ENCODE measurements at regions not wholly inside any gene's neighbourhood (a gene's known extent, or its start where the extent isn't known, plus 50 kb on each side); places are given as distances from the start of the nearest gene placed in this dataset.
A peak's percentile ranks its signal among the peaks of the same experiment; 100 is the strongest.
"Not testable (repeated sequence)": the region's sequence is repeated elsewhere in the genome, so short reads cannot be mapped to it uniquely, and the experiment has no call there.

DNA sequence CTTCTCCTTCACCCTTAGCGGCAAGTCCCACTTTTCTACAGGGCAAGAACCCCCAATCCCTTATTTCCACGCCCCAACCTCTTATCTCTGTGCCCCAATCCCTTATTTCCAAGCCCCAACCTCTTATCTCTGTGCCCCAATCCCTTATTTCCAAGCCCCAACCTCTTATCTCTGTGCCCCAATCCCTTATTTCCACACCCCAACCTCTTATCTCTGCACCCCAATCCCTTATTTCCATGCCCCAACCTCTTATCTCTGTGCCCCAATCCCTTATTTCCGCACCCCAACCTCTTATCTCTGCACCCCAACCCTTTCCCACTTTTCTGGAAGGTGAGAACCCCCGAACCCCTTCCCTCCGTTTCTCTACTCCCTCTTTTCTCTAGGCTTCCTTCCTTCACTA is 116.1 kb upstream of the GJE1 start:
- not testable (repeated sequence) for DNase-seq

DNA sequence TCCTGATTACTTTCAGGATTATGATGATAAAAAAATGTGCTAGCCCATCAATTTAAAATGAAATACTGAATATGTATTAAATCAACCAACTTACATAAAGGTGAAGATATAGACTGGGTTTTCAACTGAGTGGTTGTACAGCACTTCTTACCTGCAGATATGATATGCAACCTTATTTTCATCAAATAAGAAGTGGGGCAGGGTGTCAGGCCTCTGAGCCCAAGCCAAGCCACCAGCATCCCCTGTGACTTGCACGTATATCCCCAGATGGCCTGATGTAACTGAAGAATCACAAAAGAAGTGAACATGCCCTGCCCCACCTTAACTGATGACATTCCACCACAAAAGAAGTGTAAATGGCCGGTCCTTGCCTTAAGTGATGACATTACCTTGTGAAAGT is 117.3 kb upstream of the GJE1 start:
- not testable (repeated sequence) for DNase-seq

GRCh38 chr6:142015011-142015410 is 117.7 kb upstream of the GJE1 start:
- peak; percentile 24 for DNase-seq

DNA sequence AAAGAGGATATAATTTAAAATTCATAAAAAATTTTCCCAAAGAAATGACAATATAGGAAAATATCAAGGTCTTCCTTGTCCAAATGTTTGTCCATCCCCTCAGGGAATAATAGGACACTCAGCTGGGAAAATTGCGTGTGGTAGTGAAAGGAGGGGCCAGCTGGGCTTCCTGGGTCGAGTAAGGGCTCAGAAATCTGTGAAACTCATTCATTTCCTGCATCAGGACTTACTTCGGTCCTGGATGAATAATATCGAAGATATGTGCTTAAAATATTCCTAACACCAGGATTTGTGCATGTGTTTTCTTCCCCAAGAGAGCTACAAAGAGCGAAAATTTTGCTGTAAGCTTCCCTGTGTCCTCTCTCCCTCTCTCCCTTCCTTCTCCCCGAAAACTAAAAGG is 118.2 kb upstream of the GJE1 start:
- DNase-seq: peak; percentile 97

DNA sequence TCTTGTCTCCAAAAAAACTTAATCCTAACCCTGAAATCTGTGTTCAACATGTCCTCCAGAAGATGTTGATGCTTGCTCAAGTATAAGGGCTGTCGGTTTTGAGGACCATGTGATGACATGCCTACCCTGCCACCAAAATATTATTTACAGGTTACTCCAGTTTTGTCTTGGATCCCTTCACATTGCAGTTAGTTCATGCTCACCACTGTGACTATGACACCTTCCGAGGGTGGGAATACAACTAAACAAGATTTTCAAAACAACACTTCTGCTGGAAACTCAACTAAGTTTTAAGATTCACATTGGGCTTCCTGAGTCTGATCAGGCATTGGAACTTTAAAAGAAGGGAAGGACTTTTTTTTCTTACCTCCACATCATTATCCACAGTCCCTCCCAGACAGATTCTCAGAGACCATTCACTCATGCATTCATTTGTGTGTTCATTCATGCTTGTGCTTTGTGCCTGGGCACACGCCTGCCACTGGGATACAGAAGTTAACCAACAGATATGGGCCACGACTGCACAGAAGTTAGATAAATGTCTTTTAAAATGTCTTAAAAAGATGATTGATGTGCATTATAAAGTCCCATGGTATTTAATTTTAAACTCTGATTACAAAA is 118.7 kb upstream of the GJE1 start:
- DNase-seq: peak; percentile 30

DNA sequence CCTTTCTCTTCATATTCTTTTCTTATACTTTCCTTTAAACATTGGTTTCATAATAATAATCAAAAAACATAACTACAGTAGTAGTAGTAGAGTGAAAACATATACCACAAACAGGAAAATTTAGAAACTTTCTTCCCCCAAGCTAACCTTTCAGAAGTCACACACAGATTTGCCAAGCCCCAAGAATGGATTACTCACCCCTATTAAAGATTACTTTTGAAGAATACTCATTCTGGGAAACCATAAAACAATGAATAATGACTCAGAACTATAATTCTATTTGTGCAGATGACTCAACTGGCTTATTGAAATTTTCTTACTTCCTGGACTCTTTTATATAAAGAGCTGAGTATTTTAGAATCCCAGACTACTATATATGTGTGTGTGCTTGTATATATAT is 119.4 kb upstream of the GJE1 start:
- peak; percentile 95 for DNase-seq

DNA sequence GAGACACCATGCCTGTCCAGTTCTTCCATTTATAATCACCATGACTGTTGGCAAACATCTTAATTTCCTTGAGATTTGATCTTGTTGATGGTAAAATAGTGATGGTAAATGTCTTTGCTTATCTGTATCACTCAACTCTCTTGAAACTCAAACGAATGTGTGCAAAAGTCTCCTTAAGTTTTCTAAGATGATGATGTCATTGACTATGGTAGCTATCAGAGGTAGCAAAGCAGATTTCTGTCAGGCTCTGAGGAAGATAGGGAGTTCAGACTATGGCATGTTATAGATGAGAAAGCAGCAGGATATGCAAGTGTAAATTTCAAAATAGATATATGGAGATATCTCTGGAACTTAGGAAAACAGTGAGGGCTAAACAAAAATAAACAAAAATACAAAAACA is 121.0 kb upstream of the GJE1 start:
- no peak for DNase-seq

- peak; percentile 51 for DNase-seq
These were observed 121.6 kb upstream of the GJE1 start for GRCh38 chr6:142011156-142011555.

- peak; percentile 93 for DNase-seq
These were observed 123.1 kb upstream of the GJE1 start for GRCh38 chr6:142009647-142010046.

DNA sequence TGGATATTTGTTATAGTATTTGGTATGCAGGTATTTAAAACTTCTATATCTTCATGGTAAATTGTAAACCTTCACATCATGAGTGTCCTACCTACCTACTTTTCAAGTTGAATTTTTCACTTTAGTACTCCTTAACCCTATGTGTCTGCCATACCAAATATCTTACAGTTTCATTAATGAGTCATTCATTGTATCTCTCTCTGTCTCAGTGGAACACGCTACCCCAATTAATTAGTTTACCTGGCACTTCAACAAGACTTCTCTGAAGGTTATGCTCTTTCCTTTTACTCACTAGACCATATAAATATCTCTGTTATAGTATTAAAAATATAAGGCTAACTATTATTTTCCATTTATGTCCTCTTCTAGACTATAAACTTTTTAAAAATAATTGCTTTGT is 123.9 kb upstream of the GJE1 start:
- no peak for DNase-seq

DNA sequence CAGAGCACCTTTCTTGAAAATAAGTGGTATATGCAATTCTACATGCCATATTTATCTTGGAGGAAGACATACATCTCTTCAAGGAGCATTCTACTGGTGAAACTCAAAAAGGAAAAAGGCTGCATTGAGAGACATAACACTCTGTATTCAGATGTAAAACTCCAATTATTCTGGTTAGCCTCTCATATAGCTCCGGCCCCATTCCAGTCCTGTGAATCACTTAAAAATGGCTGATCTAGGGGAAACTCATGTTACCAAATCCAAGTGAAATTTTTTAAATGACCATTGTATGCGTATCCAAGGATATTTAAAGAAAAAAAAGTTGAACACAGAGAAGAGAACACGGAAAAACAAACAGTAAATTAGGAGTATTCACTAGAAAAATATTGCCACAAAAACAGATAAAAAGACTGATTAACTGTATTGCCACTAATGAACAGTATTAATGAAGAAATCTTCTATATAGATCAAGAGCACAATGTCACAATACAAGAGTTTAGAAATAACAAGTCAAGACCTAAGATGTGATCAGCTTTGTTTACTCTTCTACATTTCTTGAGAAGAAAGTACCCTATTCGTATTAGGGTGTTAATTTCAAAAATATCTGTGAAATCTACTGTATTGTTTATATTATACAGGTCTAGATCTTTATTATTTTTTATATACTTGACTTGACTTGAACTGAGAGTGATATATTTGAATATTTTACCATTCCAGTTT is 124.5 kb upstream of the GJE1 start:
- peak; percentile 30 for DNase-seq

- DNase-seq: no peak
These were observed 127.7 kb upstream of the GJE1 start for GRCh38 chr6:142005021-142005420.

GRCh38 chr6:142002825-142003405 is 129.8 kb upstream of the GJE1 start:
- DNase-seq: no peak

GRCh38 chr6:141996823-141997222 is 135.9 kb upstream of the GJE1 start:
- no peak for DNase-seq

- DNase-seq: no peak
These were observed 140.6 kb upstream of the GJE1 start for GRCh38 chr6:141992109-141992508.

DNA sequence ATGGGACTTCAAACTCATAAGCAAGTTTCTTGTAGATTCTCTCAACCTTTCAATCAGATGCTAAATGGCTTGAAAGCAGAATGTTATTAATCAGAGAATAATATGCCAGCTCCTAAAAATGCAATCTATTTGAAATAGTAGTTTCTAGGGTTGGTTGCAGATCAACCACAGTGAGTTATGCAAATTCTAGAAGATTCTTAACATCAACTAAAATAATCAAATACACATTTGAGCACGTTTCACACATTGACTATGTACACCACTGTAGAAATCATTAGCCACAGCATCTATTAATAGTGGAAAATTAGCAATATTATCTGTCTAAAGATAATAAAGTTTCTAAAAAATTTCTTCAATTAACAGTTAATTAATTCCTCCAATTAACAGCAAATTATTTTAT is 141.9 kb upstream of the GJE1 start:
- DNase-seq: no peak

- no peak for DNase-seq
These were observed 143.1 kb upstream of the GJE1 start for GRCh38 chr6:141989706-141989959.

- DNase-seq: peak; percentile 81
These were observed 143.6 kb upstream of the GJE1 start for GRCh38 chr6:141988954-141989705.

DNA sequence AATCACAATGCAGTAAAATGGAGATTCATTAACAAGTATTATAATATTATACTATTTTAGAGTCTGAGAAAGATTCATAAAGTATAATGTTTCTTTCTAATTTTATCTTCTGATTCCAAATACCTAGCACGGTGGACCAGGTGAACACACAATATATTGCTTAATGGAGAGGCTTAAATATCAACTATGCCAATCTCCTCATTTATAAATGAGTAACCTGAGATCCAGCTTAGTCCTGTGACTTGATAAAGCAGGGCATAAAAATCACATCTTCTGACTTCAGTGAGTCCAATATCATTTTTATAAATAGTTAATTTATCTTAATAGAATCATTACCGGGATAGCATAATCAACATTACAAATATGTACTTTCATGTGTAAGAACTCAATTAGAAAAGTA is 144.4 kb upstream of the GJE1 start:
- DNase-seq: no peak

GRCh38 chr6:141986457-141986856 is 146.3 kb upstream of the GJE1 start:
- DNase-seq: no peak

- DNase-seq: no peak
These were observed 151.5 kb upstream of the GJE1 start for GRCh38 chr6:141981190-141981589.

GRCh38 chr6:141977782-141978181 is 154.9 kb upstream of the GJE1 start:
- DNase-seq: no peak

- DNase-seq: no peak
These were observed 155.7 kb upstream of the GJE1 start for GRCh38 chr6:141976994-141977393.

Measured in fibroblast of skin of right biceps (primary cell).